RWPE2 (cell line): ENCODE measurements at regions not wholly inside any gene's neighbourhood (a gene's known extent, or its start where the extent isn't known, plus 50 kb on each side); places are given as distances from the start of the nearest gene placed in this dataset.

Source experiments
- ATAC-seq: fragments of 200-7000 bp; cut with Tn5 transposase; 3 replicates; pipeline ENCODE4 v1.9.1; 2021; ENCODE audit warnings: low read depth
- DNase-seq: peaks from one replicate; pipeline ENCODE4 v3.0.0-alpha.2; 2020; ENCODE audit warnings: low spot score
- H3K27ac ChIP-seq: fragments of 450-650 bp; 2 replicates; pipeline ENCODE4 v1.5.1; 2017; ENCODE audit warnings: mild to moderate bottlenecking; ENCODE audit not compliant: poor library complexity, severe bottlenecking
- H3K27me3 ChIP-seq: fragments of 250-450 bp; sonication (Bioruptor Pico); 2 replicates; pipeline ENCODE4 v1.5.1; 2021; ENCODE audit warnings: mild to moderate bottlenecking, moderate library complexity; ENCODE audit not compliant: insufficient read depth, poor library complexity, severe bottlenecking
- H3K36me3 ChIP-seq: fragments of 250-450 bp; sonication (Bioruptor Pico); 2 replicates; pipeline ENCODE4 v1.5.1; 2020; ENCODE audit warnings: low read depth, mild to moderate bottlenecking, moderate library complexity
- H3K4me1 ChIP-seq: fragments of 250-450 bp; sonication (Bioruptor Pico); 2 replicates; pipeline ENCODE4 v1.5.1; 2021; ENCODE audit warnings: mild to moderate bottlenecking, moderate library complexity; ENCODE audit not compliant: insufficient read depth, poor library complexity, severe bottlenecking
- H3K4me3 ChIP-seq: fragments of 250-450 bp; sonication (Bioruptor Pico); 2 replicates; pipeline ENCODE4 v1.5.1; 2021; ENCODE audit warnings: mild to moderate bottlenecking, moderate library complexity; ENCODE audit not compliant: severe bottlenecking
- H3K9me3 ChIP-seq: fragments of 250-450 bp; sonication (Bioruptor Pico); 2 replicates; pipeline ENCODE4 v1.5.1; 2021; ENCODE audit warnings: mild to moderate bottlenecking, moderate library complexity; ENCODE audit not compliant: severe bottlenecking
- CTCF ChIP-seq: fragments of 450-650 bp; IDR thresholded peaks from one replicate; pipeline ENCODE4 v1.5.1; 2017; ENCODE audit warnings: mild to moderate bottlenecking, moderate library complexity; ENCODE audit not compliant: poor library complexity, severe bottlenecking

- no peak for TF ChIP-seq CTCF
- DNase-seq: no peak
- H3K36me3 ChIP-seq: no peaks in the 10 kb centered on the region
- no peaks in the 10 kb centered on the region for H3K4me1 ChIP-seq
- H3K27ac ChIP-seq: no peak overlapping the region
- H3K4me3 ChIP-seq: no peak overlapping the region
- no peak for ATAC-seq
- no peaks in the 10 kb centered on the region for H3K27me3 ChIP-seq
- H3K9me3 ChIP-seq: no peaks in the 10 kb centered on the region
Observed at GRCh38 chr5:25881318-25882036, 1156.9 kb downstream of the CDH9 start.

- no peak for ATAC-seq
- Histone ChIP-seq H3K4me3 (no peak overlapping the region), H3K4me1 (no peaks in the 10 kb centered on the region), H3K27ac (no peak overlapping the region), H3K27me3 (no peaks in the 10 kb centered on the region), H3K9me3 (no peaks in the 10 kb centered on the region), H3K36me3 (no peaks in the 10 kb centered on the region)
- no peak for DNase-seq
- no peak for TF ChIP-seq CTCF
Observed at GRCh38 chr5:25863811-25864210, 1174.6 kb downstream of the CDH9 start.

GRCh38 chr5:25862276-25862675 is 1176.1 kb downstream of the CDH9 start:
- ATAC-seq: no peak
- H3K27me3 ChIP-seq: no peaks in the 10 kb centered on the region
- H3K4me3 ChIP-seq: no peak overlapping the region
- no peaks in the 10 kb centered on the region for H3K36me3 ChIP-seq
- DNase-seq: no peak
- TF ChIP-seq CTCF: no peak
- H3K9me3 ChIP-seq: no peaks in the 10 kb centered on the region
- no peaks in the 10 kb centered on the region for H3K4me1 ChIP-seq
- no peak overlapping the region for H3K27ac ChIP-seq

GRCh38 chr5:25858019-25858418 is 1180.4 kb downstream of the CDH9 start:
- TF ChIP-seq CTCF: peak; percentile 18
- H3K9me3 ChIP-seq: no peaks in the 10 kb centered on the region
- no peaks in the 10 kb centered on the region for H3K27me3 ChIP-seq
- ATAC-seq (no peak), DNase-seq (no peak)
- no peaks in the 10 kb centered on the region for H3K36me3 ChIP-seq
- H3K27ac ChIP-seq: no peak overlapping the region
- H3K4me1 ChIP-seq: no peaks in the 10 kb centered on the region
- H3K4me3 ChIP-seq: no peak overlapping the region

- ATAC-seq (no peak), DNase-seq (no peak)
- Histone ChIP-seq H3K27me3 (no peaks in the 10 kb centered on the region), H3K9me3 (no peaks in the 10 kb centered on the region), H3K27ac (peak overlapping the region; percentile 37), H3K36me3 (no peaks in the 10 kb centered on the region), H3K4me3 (no peak overlapping the region), H3K4me1 (no peaks in the 10 kb centered on the region)
- TF ChIP-seq CTCF: no peak
Observed at GRCh38 chr5:25851301-25851700, 1187.1 kb downstream of the CDH9 start.
